Stimulated activated CD8-positive, alpha-beta memory T cell treated with anti-CD3 and anti-CD28 coated beads, Interleukin-15, amount 100 ng/mL, for 4 hours (primary cell): ENCODE measurements at regions not wholly inside any gene's neighbourhood (a gene's known extent, or its start where the extent isn't known, plus 50 kb on each side); places are given as distances from the start of the nearest gene placed in this dataset.

Source experiments
- DNase-seq, 2 donors: peaks; one replicate each; pipeline ENCODE4 v3.0.0-alpha.2; 2020; ENCODE audit warnings: low read depth in 2 of 2

DNA sequence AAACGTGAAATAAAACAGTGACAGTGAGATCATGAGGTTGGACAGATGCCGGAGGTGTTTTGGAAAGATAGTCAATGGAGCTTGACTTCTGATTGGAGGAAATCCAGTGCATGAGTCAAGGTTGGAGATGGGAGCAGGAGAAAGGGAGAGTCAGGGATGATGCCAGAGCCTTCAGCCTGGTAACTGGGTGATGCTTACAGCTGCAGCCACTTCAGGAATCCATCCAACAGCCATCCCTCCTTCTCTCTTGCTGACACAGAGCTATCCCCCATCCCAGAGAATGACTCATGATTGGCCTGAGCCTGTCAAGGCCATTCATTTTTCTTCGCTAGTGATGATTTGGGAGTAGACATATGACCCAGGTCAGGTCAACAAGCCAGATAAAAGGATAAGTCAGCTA is 112.8 kb downstream of the SAMD5 start:
- DNase-seq, result no peak

- no peak for DNase-seq
These were observed 113.5 kb downstream of the SAMD5 start for GRCh38 chr6:147621961-147622360.

DNA sequence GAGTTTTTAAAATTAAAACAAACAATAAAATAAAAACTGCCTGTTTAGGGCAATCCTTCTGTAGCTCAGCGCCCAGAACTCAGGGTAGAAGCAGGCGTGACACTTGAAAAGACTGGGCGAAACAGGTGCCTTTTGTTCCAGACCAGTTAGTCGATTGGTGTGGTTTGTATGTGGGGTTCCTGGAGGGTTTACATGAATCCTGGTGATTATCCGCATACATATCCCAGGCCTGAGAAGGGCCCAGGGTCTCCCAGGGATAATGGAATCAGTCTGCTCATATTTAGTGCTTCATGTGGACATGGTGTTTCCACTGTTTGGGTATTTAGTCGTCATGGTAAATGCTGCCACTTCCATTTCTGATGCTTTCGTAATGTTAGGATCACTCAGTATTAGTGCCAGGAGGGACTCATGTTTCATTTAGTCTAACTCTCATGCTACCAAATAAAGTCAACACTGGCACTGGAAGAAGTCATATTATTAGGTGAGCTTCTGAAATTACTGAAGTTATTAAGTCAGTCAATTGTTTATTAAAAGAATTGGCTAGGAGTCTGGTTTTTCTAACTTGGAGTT is 116.5 kb downstream of the SAMD5 start:
- DNase-seq, result no peak

- no peak for DNase-seq
These were observed 117.5 kb downstream of the SAMD5 start for GRCh38 chr6:147625946-147626345.

GRCh38 chr6:147627411-147627810 is 118.9 kb downstream of the SAMD5 start:
- no peak for DNase-seq

DNA sequence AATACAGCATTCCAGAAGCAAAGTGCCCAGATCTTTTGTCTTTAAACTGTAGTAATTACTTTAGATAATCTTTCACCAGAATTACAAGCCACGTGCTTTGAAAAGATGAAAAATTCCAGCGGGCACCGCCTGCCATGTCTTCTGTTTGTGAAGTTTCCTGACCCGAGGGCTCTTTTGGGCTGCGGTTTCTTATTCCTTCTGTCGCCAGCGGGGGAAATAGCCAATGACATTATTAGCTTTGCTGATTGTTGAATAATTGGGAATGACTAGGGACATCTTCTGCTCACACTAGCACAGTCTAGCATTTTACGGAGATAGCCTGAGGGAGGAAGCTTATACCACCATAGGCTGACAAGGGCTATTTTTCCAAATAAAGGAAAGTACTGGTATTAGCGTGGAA is 124.7 kb downstream of the SAMD5 start:
- no peak for DNase-seq

- DNase-seq, result no peak
These were observed 129.2 kb downstream of the SAMD5 start for GRCh38 chr6:147637620-147638195.

GRCh38 chr6:147639279-147639678 is 130.8 kb downstream of the SAMD5 start:
- no peak for DNase-seq

DNA sequence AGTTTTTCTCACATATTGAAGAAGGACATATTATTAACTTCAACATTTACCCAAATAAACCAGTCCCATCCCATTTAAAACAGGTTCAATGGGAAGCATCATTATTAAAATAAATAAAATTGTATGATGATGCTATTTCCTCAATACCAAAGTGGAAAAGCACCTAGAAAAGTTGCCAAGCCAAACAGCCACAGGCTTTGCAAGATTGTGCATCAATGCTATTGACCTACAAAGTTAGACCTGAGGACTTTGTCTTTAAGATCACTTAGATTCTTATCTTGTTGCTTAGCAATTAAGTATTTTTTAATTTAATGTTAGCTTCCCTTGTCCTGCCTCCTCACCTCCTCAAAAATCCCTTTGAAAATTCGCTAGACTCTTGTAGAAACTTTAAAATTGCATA is 132.1 kb downstream of the SAMD5 start:
- no peak for DNase-seq

DNA sequence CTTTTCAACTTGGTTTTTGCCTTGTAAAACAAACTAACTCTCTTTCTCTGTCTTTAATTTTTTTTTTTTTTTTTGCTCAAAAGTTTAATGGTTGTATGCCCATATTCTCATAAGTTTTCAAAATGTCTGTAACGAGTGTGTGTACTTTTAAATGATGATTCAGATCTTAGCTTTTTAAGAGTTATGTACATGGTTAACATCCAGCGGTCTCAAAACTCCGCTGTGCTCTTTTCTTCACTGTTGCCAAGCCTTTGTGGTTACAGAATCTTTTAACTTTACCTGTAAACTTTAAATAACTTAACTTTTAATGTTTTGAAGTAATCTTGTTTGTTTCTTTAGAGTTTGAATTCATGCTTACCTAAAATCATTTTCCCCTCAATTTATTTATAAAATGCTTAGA is 133.0 kb downstream of the SAMD5 start:
- no peak for DNase-seq

DNA sequence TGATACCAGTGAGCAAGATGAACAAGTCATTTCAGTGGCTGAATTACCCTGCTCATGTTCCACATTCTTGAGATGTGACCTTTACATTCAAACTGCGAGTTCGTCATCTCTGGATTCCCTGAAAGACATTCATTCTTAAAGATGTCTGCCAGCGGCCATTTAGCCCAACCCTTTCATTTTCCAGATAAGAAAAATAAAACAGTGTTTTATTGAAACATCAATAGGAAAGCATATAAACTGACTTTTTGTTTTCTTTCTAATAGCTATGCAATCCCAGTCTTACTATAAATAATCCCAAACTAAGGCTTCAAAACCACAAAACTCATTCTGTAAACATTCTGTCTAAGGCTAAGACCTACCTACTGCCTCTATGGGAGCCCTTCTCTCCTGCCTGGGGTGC is 134.0 kb downstream of the SAMD5 start:
- DNase-seq, result no peak

GRCh38 chr6:147643341-147644200 is 135.1 kb downstream of the SAMD5 start:
- DNase-seq, result no peak

DNA sequence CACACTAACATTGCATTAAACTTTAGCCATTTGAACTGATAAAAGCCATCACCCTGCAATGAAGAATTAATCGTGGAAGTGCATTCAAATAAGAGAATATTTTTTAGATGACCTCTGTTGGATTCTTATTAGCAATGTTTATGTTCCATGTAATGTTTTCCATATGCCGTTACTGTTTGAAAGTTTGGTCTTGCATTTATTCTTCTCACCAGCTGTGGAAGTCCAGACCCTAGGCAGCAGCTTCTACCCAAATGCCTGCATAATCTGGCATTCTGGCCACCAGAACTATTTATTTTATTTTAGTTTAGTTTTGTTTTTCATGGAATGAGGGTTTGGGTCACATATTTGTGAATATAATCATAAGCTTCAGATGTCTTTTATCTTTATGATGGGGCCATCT is 140.4 kb downstream of the SAMD5 start:
- DNase-seq, result no peak

GRCh38 chr6:147651249-147652063 is 143.0 kb downstream of the SAMD5 start:
- DNase-seq, result no peak

DNA sequence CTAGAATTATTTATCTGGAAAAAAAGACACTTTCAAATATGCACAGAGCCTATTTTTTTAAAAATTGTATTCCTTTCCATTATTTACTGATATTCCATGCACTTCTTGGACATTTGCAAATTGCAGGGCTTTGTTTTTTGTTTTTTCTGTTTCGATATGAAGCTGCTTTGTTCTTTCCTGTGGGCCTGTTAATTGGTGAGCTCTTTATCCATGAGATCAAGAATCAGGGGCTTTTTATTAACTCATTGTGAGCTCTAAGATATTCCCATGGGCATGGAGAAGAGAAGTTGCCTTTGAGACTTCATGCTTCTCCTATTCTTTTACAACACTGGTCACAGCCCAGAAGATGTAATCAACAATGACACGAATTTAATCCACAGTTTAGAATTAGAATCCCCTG is 145.1 kb downstream of the SAMD5 start:
- no peak for DNase-seq

GRCh38 chr6:147654103-147654845 is 145.8 kb downstream of the SAMD5 start:
- no peak for DNase-seq

- no peak for DNase-seq
These were observed 152.1 kb downstream of the SAMD5 start for GRCh38 chr6:147660334-147661311.

DNA sequence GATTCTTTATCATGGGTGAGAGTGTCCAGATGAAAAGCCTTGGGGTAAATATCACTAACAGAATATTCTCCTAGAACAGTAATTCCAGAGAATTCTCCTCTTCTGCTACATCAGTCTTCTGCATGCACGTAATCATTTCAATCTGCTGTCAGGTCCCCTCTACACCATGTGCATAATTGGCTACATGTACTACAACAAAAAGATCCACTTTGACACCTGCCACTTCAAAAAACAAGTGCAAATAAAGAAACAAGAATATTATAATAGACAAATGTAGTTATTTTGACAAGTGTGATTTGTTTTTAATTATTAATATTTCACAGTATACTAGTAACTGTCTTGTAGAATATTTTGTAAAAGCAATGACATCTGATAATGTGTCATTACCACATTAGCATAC is 154.2 kb downstream of the SAMD5 start:
- no peak for DNase-seq

DNA sequence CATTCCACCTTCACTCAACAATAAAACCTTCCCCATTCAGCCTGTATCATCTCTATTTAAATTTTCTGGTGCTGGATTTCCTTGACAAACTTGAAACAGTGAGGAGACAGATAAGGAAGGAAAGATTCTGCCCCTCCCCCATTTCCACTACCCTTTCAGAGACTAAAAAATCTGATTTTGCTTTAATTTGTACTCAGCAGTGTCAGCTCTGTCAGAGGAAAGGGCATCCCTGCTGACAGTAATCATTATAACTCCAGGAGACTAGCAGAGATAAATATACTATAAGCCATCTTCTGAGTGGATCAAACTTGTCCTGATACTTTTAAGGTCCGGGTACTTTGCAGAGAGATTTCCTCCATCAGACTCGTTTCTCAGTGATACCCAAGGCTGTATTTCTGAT is 155.6 kb downstream of the SAMD5 start:
- DNase-seq, result no peak

- DNase-seq, result no peak
These were observed 157.8 kb downstream of the SAMD5 start for GRCh38 chr6:147666255-147666654.
